WERI-Rb-1 (cell line): ENCODE measurements at regions not wholly inside any gene's neighbourhood (a gene's known extent, or its start where the extent isn't known, plus 50 kb on each side); places are given as distances from the start of the nearest gene placed in this dataset.

Experiments used
- DNase-seq: peaks from one replicate; pipeline ENCODE4 v3.0.0-alpha.2; 2020
- H3K27ac ChIP-seq: fragments of 250-450 bp; sonication (Bioruptor Pico); 2 replicates; pipeline ENCODE4 v1.5.1; 2020; ENCODE audit warnings: mild to moderate bottlenecking, moderate library complexity
- H3K27me3 ChIP-seq: fragments of 250-450 bp; sonication (Bioruptor Pico); 2 replicates; pipeline ENCODE4 v1.5.1; 2021; ENCODE audit warnings: mild to moderate bottlenecking, low read depth, moderate library complexity; ENCODE audit not compliant: insufficient read depth, severe bottlenecking
- H3K36me3 ChIP-seq: fragments of 250-450 bp; sonication (Bioruptor Pico); 2 replicates; pipeline ENCODE4 v1.5.1; 2020; ENCODE audit warnings: mild to moderate bottlenecking, moderate library complexity
- H3K4me3 ChIP-seq: 2 replicates; pipeline ENCODE4 v1.5.1; 2011; ENCODE audit warnings: low read depth, mild to moderate bottlenecking, control low read depth, low read length
- H3K9me3 ChIP-seq: fragments of 250-450 bp; sonication (Bioruptor Pico); 2 replicates; pipeline ENCODE4 v1.5.1; 2021; ENCODE audit warnings: mild to moderate bottlenecking, moderate library complexity; ENCODE audit not compliant: severe bottlenecking
- CTCF ChIP-seq: IDR thresholded peaks from 2 replicates; pipeline ENCODE4 v1.5.1; 2011; ENCODE audit warnings: low read depth, mild to moderate bottlenecking, control low read depth, inconsistent platforms, low read length

GRCh38 chr3:159245871-159246270 is 444.0 kb downstream of the MFSD1 start:
- Histone ChIP-seq H3K4me3 (no peak overlapping the region), H3K9me3 (no peaks in the 10 kb centered on the region), H3K36me3 (no peaks in the 10 kb centered on the region), H3K27ac (no peak overlapping the region), H3K27me3 (no peaks in the 10 kb centered on the region)
- no peak for DNase-seq
- TF ChIP-seq CTCF: no peak

- no peak for TF ChIP-seq CTCF
- Histone ChIP-seq H3K27me3 (peaks cover 3% of the 10 kb centered on the region), H3K4me3 (no peak overlapping the region), H3K9me3 (no peaks in the 10 kb centered on the region), H3K36me3 (no peaks in the 10 kb centered on the region), H3K27ac (no peak overlapping the region)
- no peak for DNase-seq
Observed at GRCh38 chr3:159246385-159246784, 444.5 kb downstream of the MFSD1 start.

GRCh38 chr3:159249472-159250174 is 447.8 kb downstream of the MFSD1 start:
- Histone ChIP-seq H3K36me3 (no peaks in the 10 kb centered on the region), H3K27ac (no peak overlapping the region), H3K4me3 (no peak overlapping the region), H3K9me3 (no peaks in the 10 kb centered on the region), H3K27me3 (peaks cover 12% of the 10 kb centered on the region)
- TF ChIP-seq CTCF: no peak
- no peak for DNase-seq

GRCh38 chr3:159250961-159251360 is 449.1 kb downstream of the MFSD1 start:
- no peak overlapping the region for H3K27ac ChIP-seq
- H3K9me3 ChIP-seq: no peaks in the 10 kb centered on the region
- no peak overlapping the region for H3K4me3 ChIP-seq
- no peaks in the 10 kb centered on the region for H3K36me3 ChIP-seq
- no peak for TF ChIP-seq CTCF
- DNase-seq: no peak
- peaks cover 19% of the 10 kb centered on the region for H3K27me3 ChIP-seq

GRCh38 chr3:159252274-159252673 is 450.4 kb downstream of the MFSD1 start:
- Histone ChIP-seq H3K27ac (no peak overlapping the region), H3K27me3 (peaks cover 29% of the 10 kb centered on the region), H3K9me3 (no peaks in the 10 kb centered on the region), H3K4me3 (no peak overlapping the region), H3K36me3 (no peaks in the 10 kb centered on the region)
- no peak for DNase-seq
- TF ChIP-seq CTCF: no peak

GRCh38 chr3:159252772-159253384 is 451.0 kb downstream of the MFSD1 start:
- H3K27me3 ChIP-seq: peaks cover 33% of the 10 kb centered on the region
- H3K36me3 ChIP-seq: no peaks in the 10 kb centered on the region
- no peak overlapping the region for H3K4me3 ChIP-seq
- TF ChIP-seq CTCF: peak; percentile 58
- H3K27ac ChIP-seq: no peak overlapping the region
- no peak for DNase-seq
- no peaks in the 10 kb centered on the region for H3K9me3 ChIP-seq
